ENCODE measurements at regions not wholly inside any gene's neighbourhood (a gene's known extent, or its start where the extent isn't known, plus 50 kb on each side); places are given as distances from the start of the nearest gene placed in this dataset.

DNA sequence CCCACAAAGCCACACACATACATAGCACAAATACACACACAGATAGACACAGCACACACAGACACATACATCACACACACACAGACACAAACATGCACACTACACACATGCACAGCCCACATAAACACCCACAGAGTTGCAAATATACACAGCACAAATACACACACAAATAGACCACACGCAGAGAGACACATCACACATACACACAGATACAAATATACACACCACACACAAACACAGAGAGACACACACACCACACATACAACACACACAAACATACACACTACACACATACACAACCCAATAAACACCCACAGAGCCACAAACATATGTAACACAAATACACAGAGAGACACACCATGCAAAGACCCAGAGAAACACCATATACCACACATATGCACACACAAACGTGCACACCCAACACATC, 154.9 kb downstream of the GLUL start:
- no peak overlapping the region for H3K27ac ChIP-seq (ENCODE audit: insufficient read depth, low read length)
- H2AFZ ChIP-seq (ENCODE audit: low read length), result no peak overlapping the region
- no peak for TF ChIP-seq EZH2 (IDR thresholded peaks at IDR 0.05; ENCODE audit: low read length, missing control alignments)
- TF ChIP-seq, protein P1, sequence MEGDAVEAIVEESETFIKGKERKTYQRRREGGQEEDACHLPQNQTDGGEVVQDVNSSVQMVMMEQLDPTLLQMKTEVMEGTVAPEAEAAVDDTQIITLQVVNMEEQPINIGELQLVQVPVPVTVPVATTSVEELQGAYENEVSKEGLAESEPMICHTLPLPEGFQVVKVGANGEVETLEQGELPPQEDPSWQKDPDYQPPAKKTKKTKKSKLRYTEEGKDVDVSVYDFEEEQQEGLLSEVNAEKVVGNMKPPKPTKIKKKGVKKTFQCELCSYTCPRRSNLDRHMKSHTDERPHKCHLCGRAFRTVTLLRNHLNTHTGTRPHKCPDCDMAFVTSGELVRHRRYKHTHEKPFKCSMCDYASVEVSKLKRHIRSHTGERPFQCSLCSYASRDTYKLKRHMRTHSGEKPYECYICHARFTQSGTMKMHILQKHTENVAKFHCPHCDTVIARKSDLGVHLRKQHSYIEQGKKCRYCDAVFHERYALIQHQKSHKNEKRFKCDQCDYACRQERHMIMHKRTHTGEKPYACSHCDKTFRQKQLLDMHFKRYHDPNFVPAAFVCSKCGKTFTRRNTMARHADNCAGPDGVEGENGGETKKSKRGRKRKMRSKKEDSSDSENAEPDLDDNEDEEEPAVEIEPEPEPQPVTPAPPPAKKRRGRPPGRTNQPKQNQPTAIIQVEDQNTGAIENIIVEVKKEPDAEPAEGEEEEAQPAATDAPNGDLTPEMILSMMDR (conservative IDR thresholded peaks at IDR 0.05 in 1 of 2, IDR thresholded peaks at IDR 0.05 in 1 of 2; ENCODE audit: low read depth in 1 of 2, low read length in 2 of 2), result no peak
- H3K9me3 ChIP-seq (ENCODE audit: control insufficient read depth, insufficient read depth, low read depth, low read length), result no peaks in the 10 kb centered on the region
- H3K4me3 ChIP-seq (replicated peaks in 1 of 4; ENCODE audit: control extremely low read depth in 1 of 4, insufficient read depth in 1 of 4, low read depth in 3 of 4, low read length in 4 of 4), result no peak overlapping the region
- H3K4me1 ChIP-seq (ENCODE audit: control insufficient read depth, extremely low read depth, insufficient read depth, low read length), result no peaks in the 10 kb centered on the region
- H3K9ac ChIP-seq (ENCODE audit: insufficient read depth, low read length), result no peak overlapping the region
- no peak for DNase-seq (ENCODE audit: low read depth in 2 of 2)
- no peaks in the 10 kb centered on the region for H3K27me3 ChIP-seq (ENCODE audit: control insufficient read depth, insufficient read depth, low read length)
- H3K79me2 ChIP-seq (ENCODE audit: control insufficient read depth, insufficient read depth, low read length), result no peaks in the 10 kb centered on the region
- no peaks in the 10 kb centered on the region for H3K36me3 ChIP-seq (ENCODE audit: control insufficient read depth, insufficient read depth, low read length)
- no peak overlapping the region for H3K4me2 ChIP-seq (ENCODE audit: extremely low read depth, insufficient read depth, low read length)
- H4K20me1 ChIP-seq (ENCODE audit: control insufficient read depth, extremely low read depth, insufficient read depth, low read length), result no peaks in the 10 kb centered on the region

DNA sequence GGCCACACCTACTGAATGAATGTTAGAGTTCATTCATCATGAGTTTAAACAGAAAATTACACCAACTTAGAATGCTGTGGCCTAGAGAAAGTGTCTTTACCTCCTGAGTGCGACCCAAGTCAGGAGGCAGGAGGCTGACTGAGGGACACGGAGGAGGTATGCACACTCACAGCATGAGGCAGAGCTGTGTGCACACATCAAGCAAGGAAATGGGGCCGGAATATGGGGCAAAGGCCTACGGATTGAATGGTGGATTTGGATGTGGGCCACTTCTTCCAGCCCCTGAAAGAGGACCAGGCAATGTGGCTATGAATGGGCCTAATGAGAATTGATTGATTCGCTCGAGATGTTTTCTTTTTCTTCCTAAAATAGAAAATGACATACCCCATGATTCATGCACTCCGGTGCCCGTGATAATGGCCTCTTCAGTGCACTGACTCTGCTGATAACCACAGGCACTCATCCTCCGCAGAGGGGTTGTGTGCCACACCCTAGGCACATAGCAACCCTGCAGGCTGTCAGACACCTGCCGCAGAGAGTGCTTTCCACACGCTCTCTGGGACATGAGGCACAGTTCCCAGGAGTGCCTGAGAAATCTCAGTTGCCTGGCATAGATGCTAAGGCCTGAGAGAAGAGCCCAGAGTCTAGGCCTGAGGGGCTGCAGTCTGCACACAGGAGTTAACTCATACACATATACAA, 155.5 kb downstream of the GLUL start:
- Histone ChIP-seq H3K4me2 (ENCODE audit: extremely low read depth, insufficient read depth, low read length) (no peak overlapping the region), H3K79me2 (ENCODE audit: control insufficient read depth, insufficient read depth, low read length) (no peaks in the 10 kb centered on the region), H3K4me3 (replicated peaks in 1 of 4; ENCODE audit: control extremely low read depth in 1 of 4, insufficient read depth in 1 of 4, low read depth in 3 of 4, low read length in 4 of 4) (no peak overlapping the region), H3K27ac (ENCODE audit: insufficient read depth, low read length) (no peak overlapping the region), H4K20me1 (ENCODE audit: control insufficient read depth, extremely low read depth, insufficient read depth, low read length) (no peaks in the 10 kb centered on the region), H2AFZ (ENCODE audit: low read length) (no peak overlapping the region), H3K27me3 (ENCODE audit: control insufficient read depth, insufficient read depth, low read length) (no peaks in the 10 kb centered on the region), H3K9ac (ENCODE audit: insufficient read depth, low read length) (no peak overlapping the region), H3K9me3 (ENCODE audit: control insufficient read depth, insufficient read depth, low read depth, low read length) (no peaks in the 10 kb centered on the region), H3K36me3 (ENCODE audit: control insufficient read depth, insufficient read depth, low read length) (no peaks in the 10 kb centered on the region), H3K4me1 (ENCODE audit: control insufficient read depth, extremely low read depth, insufficient read depth, low read length) (no peaks in the 10 kb centered on the region)
- peak; percentile 8 to 45 for DNase-seq (ENCODE audit: low read depth in 2 of 2)
- TF ChIP-seq, protein P1 (conservative IDR thresholded peaks at IDR 0.05 in 1 of 2, IDR thresholded peaks at IDR 0.05 in 1 of 2; ENCODE audit: low read depth in 1 of 2, low read length in 2 of 2), result no peak
- TF ChIP-seq EZH2 (IDR thresholded peaks at IDR 0.05; ENCODE audit: low read length, missing control alignments), result no peak

DNA sequence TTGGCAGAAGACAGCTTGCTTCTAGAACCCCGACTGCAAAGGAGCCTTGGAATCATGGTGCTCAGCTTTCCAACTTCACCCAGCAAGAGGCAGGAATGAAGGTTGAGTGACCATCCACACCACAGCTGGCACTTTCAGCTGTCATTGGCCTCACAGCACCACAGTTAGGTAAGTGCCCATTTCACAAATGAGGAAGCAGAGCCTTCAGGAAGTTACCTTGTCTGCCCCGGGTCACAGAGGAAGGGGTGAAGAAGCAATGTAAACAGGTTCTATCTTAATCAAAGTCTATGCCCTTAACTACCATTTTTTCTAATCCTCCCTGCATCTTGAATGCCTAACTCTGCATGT, 156.0 kb downstream of the GLUL start:
- Histone ChIP-seq H3K4me3 (replicated peaks in 1 of 4; ENCODE audit: control extremely low read depth in 1 of 4, insufficient read depth in 1 of 4, low read depth in 3 of 4, low read length in 4 of 4) (no peak overlapping the region), H2AFZ (ENCODE audit: low read length) (no peak overlapping the region), H3K36me3 (ENCODE audit: control insufficient read depth, insufficient read depth, low read length) (no peaks in the 10 kb centered on the region), H3K79me2 (ENCODE audit: control insufficient read depth, insufficient read depth, low read length) (no peaks in the 10 kb centered on the region), H3K4me2 (ENCODE audit: extremely low read depth, insufficient read depth, low read length) (no peak overlapping the region), H3K4me1 (ENCODE audit: control insufficient read depth, extremely low read depth, insufficient read depth, low read length) (no peaks in the 10 kb centered on the region), H3K9ac (ENCODE audit: insufficient read depth, low read length) (no peak overlapping the region), H3K27ac (ENCODE audit: insufficient read depth, low read length) (no peak overlapping the region), H3K27me3 (ENCODE audit: control insufficient read depth, insufficient read depth, low read length) (no peaks in the 10 kb centered on the region), H4K20me1 (ENCODE audit: control insufficient read depth, extremely low read depth, insufficient read depth, low read length) (no peaks in the 10 kb centered on the region), H3K9me3 (ENCODE audit: control insufficient read depth, insufficient read depth, low read depth, low read length) (no peaks in the 10 kb centered on the region)
- TF ChIP-seq, protein P1 (conservative IDR thresholded peaks at IDR 0.05 in 1 of 2, IDR thresholded peaks at IDR 0.05 in 1 of 2; ENCODE audit: low read depth in 1 of 2, low read length in 2 of 2), result no peak
- no peak for TF ChIP-seq EZH2 (IDR thresholded peaks at IDR 0.05; ENCODE audit: low read length, missing control alignments)
- DNase-seq (ENCODE audit: low read depth in 2 of 2), result no peak
